HG03439 (cell line): ENCODE measurements at regions not wholly inside any gene's neighbourhood (a gene's known extent, or its start where the extent isn't known, plus 50 kb on each side); places are given as distances from the start of the nearest gene placed in this dataset.
A peak's percentile ranks its signal among the peaks of the same experiment; 100 is the strongest.
"Not testable (repeated sequence)": the region's sequence is repeated elsewhere in the genome, so short reads cannot be mapped to it uniquely, and the experiment has no call there.

Experiments used
- ATAC-seq: cut with Tn5 transposase; IDR thresholded peaks from one replicate; pipeline ENCODE4 v1.9.1; 2021; ENCODE audit warnings: mild to moderate bottlenecking, moderate library complexity; ENCODE audit not compliant: unreplicated experiment

- ATAC-seq: not testable (repeated sequence)
Measured at GRCh38 chr1:149157409-149157808, 54.1 kb upstream of the NBPF9 start.

GRCh38 chr1:149158308-149158707 is 55.0 kb upstream of the NBPF9 start:
- ATAC-seq: not testable (repeated sequence)

DNA sequence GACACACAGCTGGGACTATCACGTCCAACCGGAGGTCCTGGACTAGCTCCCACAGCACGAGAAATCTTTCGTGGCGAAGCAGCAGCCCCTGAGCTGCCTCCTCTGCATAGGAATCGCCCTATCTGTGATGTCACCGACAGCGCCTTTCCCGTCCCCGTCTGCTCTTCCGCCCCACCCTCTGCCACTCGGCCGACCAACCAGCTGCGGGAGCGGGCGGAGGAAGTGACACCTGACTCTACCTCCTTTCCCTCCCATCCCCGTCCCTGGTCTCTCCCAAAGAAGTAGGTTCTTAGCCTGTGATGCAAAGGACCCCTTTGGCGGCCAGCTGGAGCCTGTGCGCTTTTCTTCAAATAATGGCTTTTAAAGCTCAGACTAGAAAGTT is 59.7 kb upstream of the NBPF9 start:
- ATAC-seq: not testable (repeated sequence)

DNA sequence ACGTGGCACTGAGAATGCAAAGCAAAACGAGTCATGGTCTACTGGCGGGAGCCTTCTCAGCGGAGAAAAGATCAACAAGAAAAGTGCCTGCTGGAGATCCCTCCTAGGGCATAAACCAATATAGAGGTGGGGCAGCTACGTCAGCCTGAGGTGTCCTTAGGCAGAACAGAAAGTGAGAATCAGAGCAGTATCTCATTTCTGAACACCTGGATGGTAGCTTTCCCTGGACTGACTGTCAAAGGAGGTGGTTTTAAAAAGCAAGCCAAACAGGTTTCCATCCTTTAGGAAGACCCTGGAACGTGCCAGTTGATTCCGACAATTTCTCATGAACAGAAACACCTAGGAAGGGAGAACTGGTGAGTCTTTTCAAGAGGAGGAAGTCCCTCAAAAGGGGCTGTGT is 71.4 kb upstream of the NBPF9 start:
- ATAC-seq: not testable (repeated sequence)

DNA sequence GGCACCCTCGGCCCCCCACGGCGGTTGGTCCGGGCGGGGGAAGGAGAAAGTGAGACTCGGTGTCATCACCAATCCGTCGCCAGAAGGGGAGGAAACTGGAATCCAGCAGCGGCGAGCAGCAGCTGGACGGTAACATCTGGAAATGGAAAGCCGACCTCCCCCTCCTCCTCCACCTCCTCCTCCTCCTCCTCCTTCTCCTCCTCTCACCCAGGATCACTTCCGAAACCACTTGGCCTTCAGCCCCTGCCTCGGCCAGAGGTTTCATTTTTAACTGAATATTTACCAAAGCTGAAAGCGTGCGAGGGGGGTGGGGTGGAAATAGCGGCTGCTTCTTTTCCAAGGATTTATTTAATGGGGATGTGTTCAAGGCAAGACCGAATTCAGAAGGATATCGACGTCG is 72.5 kb upstream of the NBPF9 start:
- not testable (repeated sequence) for ATAC-seq

DNA sequence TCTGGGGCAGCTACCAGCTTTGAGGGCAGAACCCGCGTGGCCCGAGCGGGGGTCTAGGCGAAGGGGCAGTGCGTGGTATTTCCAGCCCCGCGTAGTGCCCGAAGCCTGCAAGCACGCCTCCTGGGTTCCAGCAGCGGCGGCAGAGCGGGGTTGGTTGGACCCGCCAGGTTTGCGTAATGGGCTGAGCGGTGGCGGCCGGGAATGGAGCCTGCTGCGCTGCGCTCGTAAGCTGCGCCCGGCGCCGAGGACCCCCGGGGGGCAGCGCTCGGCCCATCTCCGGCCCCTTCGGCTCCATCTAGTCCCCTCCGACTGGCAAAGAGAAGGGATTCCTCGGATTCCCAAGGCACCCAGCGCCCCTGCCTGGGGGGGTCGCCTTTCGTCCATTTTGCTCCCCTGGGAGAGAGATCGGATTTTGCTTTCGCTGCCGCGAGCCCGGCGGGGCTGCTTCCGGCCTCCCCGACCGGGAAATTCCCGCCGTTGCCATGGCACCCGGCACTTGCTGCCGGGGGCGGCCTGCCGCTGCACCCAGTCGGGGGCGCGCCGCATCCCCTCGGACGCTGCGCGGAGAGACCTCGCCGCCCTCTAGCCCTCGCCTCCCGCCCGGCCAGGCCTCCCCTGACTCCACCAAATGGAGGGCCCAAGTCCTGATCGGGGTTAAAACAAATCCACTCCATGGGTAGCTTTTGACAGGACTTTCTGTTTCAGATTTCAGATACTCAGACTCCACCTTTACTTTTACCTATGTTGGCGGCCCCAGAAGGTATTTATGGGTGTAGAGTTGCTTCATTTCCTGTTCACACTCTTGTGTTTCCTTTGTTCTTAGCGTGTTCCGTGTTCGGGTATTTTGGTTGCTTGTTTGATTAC is 73.3 kb upstream of the NBPF9 start:
- ATAC-seq: not testable (repeated sequence)

DNA sequence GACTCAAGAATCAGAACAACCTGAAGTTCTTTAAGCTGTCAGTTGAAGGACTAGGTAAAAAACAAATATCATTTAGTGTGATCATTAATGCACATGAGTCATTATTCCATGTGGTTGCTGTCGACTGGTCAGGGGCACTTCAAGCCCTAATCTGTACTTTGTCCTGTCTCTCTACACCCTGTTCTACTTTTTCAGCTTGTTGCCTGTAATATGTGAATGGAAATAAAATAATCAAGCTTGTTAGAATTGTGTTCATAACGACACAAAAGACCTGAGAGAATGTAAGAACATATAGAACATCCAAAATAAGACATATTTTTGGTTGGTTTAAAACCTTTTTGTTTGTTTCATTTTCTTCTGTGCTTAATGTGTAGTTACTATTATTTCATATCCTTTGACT is 87.4 kb upstream of the NBPF9 start:
- not testable (repeated sequence) for ATAC-seq

- ATAC-seq: not testable (repeated sequence)
Measured at GRCh38 chr1:149196651-149197050, 93.3 kb upstream of the NBPF9 start.

DNA sequence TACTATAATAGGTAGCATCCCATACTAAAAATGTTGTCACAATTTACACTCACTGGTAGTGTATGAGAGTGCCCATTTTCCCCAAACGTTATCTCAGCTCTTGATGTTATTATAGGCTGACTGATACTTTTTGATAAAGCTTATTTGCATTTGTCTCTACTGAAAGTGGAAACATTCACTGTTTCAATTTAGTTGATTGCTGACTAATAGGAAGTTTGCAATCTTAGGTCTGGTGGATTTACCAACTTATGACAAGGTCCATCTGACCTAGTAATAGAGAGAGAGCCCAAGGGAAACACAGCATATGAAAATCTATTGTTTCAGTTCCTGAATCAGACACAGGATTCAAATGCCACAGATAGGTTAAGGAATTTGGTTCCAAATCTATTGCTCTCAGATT is 97.2 kb upstream of the NBPF9 start:
- not testable (repeated sequence) for ATAC-seq

DNA sequence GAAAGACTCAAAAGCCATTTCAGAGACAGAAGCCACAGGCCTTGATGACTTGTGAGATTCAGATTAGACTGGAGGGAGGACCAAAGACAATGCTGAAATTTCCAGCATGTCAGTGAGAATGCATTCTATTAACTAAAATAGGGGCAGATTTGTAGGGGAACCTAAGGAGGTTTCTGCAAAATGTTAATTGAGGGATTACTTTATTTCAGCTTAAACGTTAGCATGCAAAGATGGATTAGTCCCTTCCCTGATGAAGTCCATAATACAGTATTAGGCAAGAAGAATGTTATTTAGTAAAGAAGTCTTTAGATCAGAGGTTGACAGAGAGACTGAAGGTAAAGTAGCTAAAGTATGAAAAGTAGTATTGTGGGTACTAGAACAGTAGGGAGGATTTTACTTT is 98.9 kb upstream of the NBPF9 start:
- not testable (repeated sequence) for ATAC-seq

DNA sequence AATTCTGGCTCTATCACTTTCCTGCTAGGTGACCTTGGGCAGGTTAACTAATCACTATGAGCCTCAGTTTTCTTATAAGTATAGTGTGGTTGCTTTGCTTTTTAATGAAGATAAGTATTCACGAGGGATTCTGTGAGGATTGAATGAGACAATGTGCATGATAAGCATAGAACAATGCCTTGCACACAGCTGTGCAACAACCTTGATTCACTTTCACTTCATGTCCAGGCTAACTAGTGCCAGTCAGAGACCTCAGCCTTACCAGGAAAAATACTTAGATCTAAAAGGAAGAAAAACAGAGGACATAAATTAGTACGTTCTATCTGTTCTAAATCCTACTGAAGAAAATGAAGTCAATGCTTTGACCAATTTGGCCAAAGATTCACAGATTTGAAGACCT is 101.0 kb upstream of the NBPF9 start:
- not testable (repeated sequence) for ATAC-seq

DNA sequence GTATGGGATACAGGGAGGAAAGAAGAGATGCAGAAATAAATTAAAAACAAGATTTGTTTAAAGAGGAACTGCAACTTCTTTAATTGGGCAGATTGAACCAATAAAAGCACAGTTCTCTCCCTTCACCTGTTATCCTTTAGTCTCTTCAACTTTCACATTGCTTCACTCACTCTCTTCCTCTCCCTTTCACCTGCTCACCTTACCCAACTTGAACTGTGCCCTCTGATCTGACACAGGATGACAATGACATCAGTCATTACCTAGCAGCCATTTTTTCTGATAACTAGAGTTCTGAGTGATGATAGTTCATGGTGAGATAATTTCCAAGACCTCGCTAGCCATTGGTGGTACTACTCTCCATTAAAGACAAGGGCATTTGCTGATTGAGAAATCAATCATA is 105.5 kb upstream of the NBPF9 start:
- ATAC-seq: not testable (repeated sequence)

DNA sequence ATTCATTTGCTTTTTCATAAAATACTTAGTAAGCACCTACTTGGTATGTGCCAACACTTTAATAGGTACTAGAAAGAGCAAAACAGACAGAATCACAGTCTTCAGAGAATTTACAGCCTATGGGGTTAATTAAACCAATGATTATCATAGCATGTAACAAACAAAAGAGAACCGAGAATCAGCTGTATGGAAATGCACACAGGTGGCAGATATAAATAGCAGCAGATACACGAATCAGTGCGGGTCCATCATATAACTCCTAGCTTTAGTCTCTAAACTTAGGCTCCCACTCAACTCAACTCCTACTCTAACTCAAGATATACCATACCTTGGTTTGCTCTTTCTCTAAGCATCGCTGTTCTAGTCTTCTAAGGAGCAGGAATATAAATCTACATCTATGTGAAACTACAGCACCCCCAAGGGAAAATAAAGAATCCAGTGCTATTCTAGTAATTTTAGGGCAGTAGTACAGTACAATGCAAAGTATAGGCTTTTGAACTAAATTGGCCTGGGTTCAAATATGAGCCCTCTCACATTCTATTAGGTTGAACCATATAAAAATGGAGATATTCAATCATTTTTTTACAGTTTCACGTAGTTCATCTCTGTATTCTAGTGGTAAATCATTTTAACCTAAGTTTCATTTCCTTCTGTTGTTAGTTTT is 108.5 kb upstream of the NBPF9 start:
- peak; percentile 64 for ATAC-seq

DNA sequence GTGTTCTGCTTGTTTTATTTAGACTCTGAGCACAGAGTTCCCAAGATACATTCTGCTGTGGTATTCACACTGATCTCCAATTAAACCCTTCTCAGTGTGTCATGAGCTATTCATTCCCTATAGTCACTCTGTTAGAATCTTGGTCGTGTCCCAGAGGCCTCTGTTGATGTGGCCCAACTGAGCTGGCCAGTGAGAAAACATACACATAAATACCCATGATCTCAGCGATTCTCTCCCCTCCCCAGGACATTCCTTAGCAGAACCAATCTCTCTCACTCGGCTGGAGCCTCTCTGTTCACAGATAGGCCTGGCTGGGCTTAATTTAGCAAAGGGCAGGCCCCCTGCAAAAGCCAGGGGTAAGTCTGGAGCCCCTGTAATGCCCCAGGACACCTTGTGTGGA is 109.6 kb upstream of the NBPF9 start:
- ATAC-seq: not testable (repeated sequence)

- not testable (repeated sequence) for ATAC-seq
Measured at GRCh38 chr1:149213673-149214072, 110.3 kb upstream of the NBPF9 start.

GRCh38 chr1:149218080-149218988 is 115.0 kb upstream of the NBPF9 start:
- ATAC-seq: not testable (repeated sequence)

DNA sequence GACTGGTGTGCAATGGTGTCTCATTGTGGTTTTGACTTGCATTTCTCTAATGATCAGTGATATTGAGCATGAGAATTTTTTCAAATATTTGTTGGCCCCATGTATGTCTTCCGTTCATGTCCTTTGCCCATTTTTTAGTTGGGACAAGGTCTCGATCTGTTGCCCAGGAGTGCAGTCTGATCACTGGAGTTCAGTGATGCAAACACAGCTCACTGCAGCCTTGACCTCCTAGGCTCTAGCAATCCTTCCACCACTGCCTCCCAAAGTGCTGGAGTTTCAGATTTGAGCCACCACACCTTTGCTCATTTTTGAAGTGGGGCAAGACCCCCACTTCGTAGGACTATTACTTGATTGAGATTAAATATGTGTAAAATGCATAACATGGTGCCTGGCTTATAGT is 116.2 kb upstream of the NBPF9 start:
- ATAC-seq: not testable (repeated sequence)

- ATAC-seq: not testable (repeated sequence)
Measured at GRCh38 chr1:149220463-149221074, 117.2 kb upstream of the NBPF9 start.

GRCh38 chr1:149227933-149228665 is 124.7 kb upstream of the NBPF9 start:
- ATAC-seq: not testable (repeated sequence)
